ENCODE measurements at regions not wholly inside any gene's neighbourhood (a gene's known extent, or its start where the extent isn't known, plus 50 kb on each side); places are given as distances from the start of the nearest gene placed in this dataset.

GRCh38 chr1:96962216-96962615, 240.6 kb downstream of the PTBP2 start:
- Histone ChIP-seq H3K27ac (ENCODE audit: low read length) (peak overlapping the region; percentile 18), H3K4me1 (ENCODE audit: control insufficient read depth, insufficient read depth, low read length) (no peaks in the 10 kb centered on the region), H3K36me3 (ENCODE audit: control insufficient read depth, insufficient read depth, low read length) (no peaks in the 10 kb centered on the region), H3K9me3 (replicated peaks; ENCODE audit: control insufficient read depth, low read depth, low read length) (no peaks in the 10 kb centered on the region), H3K4me3 (ENCODE audit: low read length) (no peak overlapping the region), H3K27me3 (ENCODE audit: control insufficient read depth, insufficient read depth, low read length) (no peaks in the 10 kb centered on the region)
- WGBS (ENCODE audit: insufficient coverage) = no CpG with 5 or more reads among the region's 2 CpGs
- DNase-seq = peak; percentile 57

GRCh38 chr1:96962751-96963211, 241.2 kb downstream of the PTBP2 start:
- DNase-seq = peak; percentile 91
- H3K27me3 ChIP-seq (ENCODE audit: control insufficient read depth, insufficient read depth, low read length) = no peaks in the 10 kb centered on the region
- no CpG with 5 or more reads among the region's 4 CpGs for WGBS (ENCODE audit: insufficient coverage)

DNA sequence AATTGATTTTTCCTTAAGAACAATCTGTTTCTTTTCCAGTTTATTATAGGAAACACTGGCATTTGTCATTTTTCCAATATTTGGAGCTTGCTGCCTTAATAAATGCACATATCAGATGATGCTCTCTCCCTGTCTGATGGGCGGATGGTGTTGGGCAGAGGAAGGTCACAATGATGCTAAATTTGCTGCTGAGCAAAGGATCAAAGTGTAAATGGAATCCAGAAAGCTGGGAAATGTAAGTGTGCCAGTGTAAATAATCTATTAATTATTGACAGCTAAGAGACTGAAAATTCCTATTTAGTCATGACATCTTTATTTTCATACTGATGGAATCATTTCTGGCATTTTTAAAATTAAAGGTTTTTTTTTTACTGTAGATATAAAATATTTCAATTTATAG, 243.2 kb downstream of the PTBP2 start:
- WGBS (ENCODE audit: insufficient coverage) = no CpG with 5 or more reads among the region's 1 CpG
- H3K4me1 ChIP-seq (ENCODE audit: control insufficient read depth, insufficient read depth, low read length) = peaks cover 2% of the 10 kb centered on the region
- no peak overlapping the region for H3K27ac ChIP-seq (ENCODE audit: low read length)
- no peak overlapping the region for H3K4me3 ChIP-seq (ENCODE audit: low read length)
- DNase-seq = no peak
- no peaks in the 10 kb centered on the region for H3K9me3 ChIP-seq (replicated peaks; ENCODE audit: control insufficient read depth, low read depth, low read length)
- no peaks in the 10 kb centered on the region for H3K36me3 ChIP-seq (ENCODE audit: control insufficient read depth, insufficient read depth, low read length)
- no peaks in the 10 kb centered on the region for H3K27me3 ChIP-seq (ENCODE audit: control insufficient read depth, insufficient read depth, low read length)

More at GRCh38 chr1:96962751-96963211, 241.2 kb downstream of the PTBP2 start:
- Histone ChIP-seq H3K9me3 (replicated peaks; ENCODE audit: control insufficient read depth, low read depth, low read length) (no peaks in the 10 kb centered on the region), H3K27ac (ENCODE audit: low read length) (peak overlapping the region; percentile 60), H3K4me3 (ENCODE audit: low read length) (no peak overlapping the region), H3K36me3 (ENCODE audit: control insufficient read depth, insufficient read depth, low read length) (no peaks in the 10 kb centered on the region), H3K4me1 (ENCODE audit: control insufficient read depth, insufficient read depth, low read length) (no peaks in the 10 kb centered on the region)

DNA sequence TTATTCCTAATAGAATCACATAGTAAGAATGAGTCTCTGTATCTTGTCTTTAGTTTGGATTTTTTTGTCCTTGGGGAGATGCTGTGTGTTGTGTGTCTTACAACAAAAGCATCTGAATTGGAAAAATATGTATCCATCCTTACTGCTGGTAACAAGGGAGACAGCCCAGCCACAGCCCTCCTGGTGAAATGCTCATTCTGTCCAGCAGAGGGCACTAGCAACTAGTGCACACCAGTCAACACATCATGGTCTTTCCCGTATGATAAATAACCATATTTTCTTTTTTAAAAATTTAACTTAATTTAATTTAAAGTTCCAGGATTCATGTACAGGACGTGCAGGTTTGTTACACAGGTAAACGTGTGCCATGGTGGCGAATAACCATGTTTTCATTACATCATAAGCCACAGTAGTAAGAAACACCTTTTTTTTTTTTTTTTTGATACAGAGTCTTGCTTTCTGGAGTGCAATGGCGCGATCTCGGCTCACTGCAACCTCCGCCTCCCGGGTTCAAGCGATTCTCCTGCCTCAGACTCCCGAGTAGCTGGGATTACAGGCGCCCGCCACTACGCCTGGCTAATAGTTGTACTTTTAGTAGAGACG, 245.1 kb downstream of the PTBP2 start:
- WGBS (ENCODE audit: insufficient coverage) = 71% methylated on average over 10 of the region's 15 CpGs
- Histone ChIP-seq H3K36me3 (ENCODE audit: control insufficient read depth, insufficient read depth, low read length) (no peaks in the 10 kb centered on the region), H3K27me3 (ENCODE audit: control insufficient read depth, insufficient read depth, low read length) (no peaks in the 10 kb centered on the region), H3K9me3 (replicated peaks; ENCODE audit: control insufficient read depth, low read depth, low read length) (no peaks in the 10 kb centered on the region), H3K4me1 (ENCODE audit: control insufficient read depth, insufficient read depth, low read length) (peaks cover 2% of the 10 kb centered on the region), H3K4me3 (ENCODE audit: low read length) (no peak overlapping the region), H3K27ac (ENCODE audit: low read length) (no peak overlapping the region)
- DNase-seq = peak; percentile 88

DNA sequence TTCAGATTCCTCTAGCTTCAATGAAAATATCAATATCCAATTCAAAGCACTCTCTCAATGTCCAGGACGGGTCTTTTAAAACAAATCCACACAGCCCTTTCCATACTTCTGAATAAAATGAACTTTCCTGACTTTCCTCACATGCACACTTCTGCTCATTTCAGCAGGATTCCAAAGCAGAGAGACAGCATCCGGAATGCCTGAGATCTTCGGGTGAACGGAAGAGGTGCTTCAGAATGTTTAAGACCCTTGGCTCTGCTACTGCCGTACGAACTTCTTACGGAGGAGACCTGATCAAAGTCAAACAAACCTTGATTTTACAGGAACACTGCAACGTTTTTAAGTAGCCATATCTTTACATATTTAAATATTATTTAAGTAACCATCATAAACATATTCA, 245.7 kb downstream of the PTBP2 start:
- Histone ChIP-seq H3K27me3 (ENCODE audit: control insufficient read depth, insufficient read depth, low read length) (no peaks in the 10 kb centered on the region), H3K9me3 (replicated peaks; ENCODE audit: control insufficient read depth, low read depth, low read length) (no peaks in the 10 kb centered on the region), H3K4me1 (ENCODE audit: control insufficient read depth, insufficient read depth, low read length) (peaks cover 2% of the 10 kb centered on the region), H3K27ac (ENCODE audit: low read length) (no peak overlapping the region), H3K36me3 (ENCODE audit: control insufficient read depth, insufficient read depth, low read length) (no peaks in the 10 kb centered on the region), H3K4me3 (ENCODE audit: low read length) (no peak overlapping the region)
- no peak for DNase-seq
- WGBS (ENCODE audit: insufficient coverage) = 31% methylated on average over 1 of the region's 8 CpGs

DNA sequence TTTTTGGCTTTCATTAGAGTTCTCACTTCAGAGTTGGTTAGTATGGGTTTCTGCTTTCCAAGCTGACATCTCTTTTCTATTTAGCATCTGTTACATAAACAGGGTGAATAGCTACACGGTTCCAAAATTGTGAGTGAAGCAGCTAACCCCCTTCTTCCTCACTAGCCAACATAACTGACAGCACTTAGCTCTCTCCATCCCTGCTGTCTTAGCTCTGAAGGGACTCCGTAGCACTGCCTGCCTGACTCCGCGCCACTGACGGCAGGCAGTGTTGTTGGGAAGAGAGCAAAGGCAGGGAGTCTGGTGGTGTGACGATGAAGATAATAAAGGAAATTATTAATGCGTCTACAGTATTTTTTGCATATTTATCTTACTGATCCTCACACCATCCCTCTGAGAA, 247.0 kb downstream of the PTBP2 start:
- Histone ChIP-seq H3K4me3 (ENCODE audit: low read length) (no peak overlapping the region), H3K27me3 (ENCODE audit: control insufficient read depth, insufficient read depth, low read length) (no peaks in the 10 kb centered on the region), H3K4me1 (ENCODE audit: control insufficient read depth, insufficient read depth, low read length) (peaks cover 2% of the 10 kb centered on the region), H3K36me3 (ENCODE audit: control insufficient read depth, insufficient read depth, low read length) (no peaks in the 10 kb centered on the region), H3K27ac (ENCODE audit: low read length) (no peak overlapping the region), H3K9me3 (replicated peaks; ENCODE audit: control insufficient read depth, low read depth, low read length) (no peaks in the 10 kb centered on the region)
- WGBS (ENCODE audit: insufficient coverage) = 17% methylated on average over 1 of the region's 7 CpGs
- peak; percentile 22 for DNase-seq

DNA sequence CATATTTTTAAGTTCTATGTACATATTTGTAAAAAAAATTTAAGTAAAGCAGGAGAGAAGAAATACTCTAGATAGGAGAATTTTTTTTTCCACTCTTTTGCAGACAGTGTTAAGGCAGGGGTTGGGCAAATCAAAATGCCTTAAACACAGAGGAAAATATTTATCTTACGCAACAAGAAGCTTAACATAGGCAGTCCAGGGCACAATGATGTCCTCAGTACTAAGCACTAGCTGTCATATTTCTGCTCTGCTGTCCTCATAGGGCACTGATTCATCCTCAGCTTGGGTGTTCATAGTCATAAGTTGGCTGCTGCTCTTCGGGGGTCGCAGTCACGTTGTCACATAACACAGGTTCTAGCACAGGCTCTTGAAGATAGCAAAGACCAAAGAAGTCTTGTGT, 247.4 kb downstream of the PTBP2 start:
- Histone ChIP-seq H3K4me3 (ENCODE audit: low read length) (no peak overlapping the region), H3K27ac (ENCODE audit: low read length) (no peak overlapping the region), H3K36me3 (ENCODE audit: control insufficient read depth, insufficient read depth, low read length) (no peaks in the 10 kb centered on the region), H3K4me1 (ENCODE audit: control insufficient read depth, insufficient read depth, low read length) (peaks cover 2% of the 10 kb centered on the region), H3K9me3 (replicated peaks; ENCODE audit: control insufficient read depth, low read depth, low read length) (no peaks in the 10 kb centered on the region), H3K27me3 (ENCODE audit: control insufficient read depth, insufficient read depth, low read length) (no peaks in the 10 kb centered on the region)
- no peak for DNase-seq
- WGBS (ENCODE audit: insufficient coverage) = 93% methylated on average over 4 of the region's 4 CpGs

- WGBS (ENCODE audit: insufficient coverage) = no CpG with 5 or more reads among the region's 1 CpG
- H3K27me3 ChIP-seq (ENCODE audit: control insufficient read depth, insufficient read depth, low read length) = no peaks in the 10 kb centered on the region
Measured at GRCh38 chr1:96969656-96970163, 248.1 kb downstream of the PTBP2 start.

GRCh38 chr1:96971439-96971838, 249.9 kb downstream of the PTBP2 start:
- no peak overlapping the region for H3K4me3 ChIP-seq (ENCODE audit: low read length)
- no peaks in the 10 kb centered on the region for H3K27me3 ChIP-seq (ENCODE audit: control insufficient read depth, insufficient read depth, low read length)

More at GRCh38 chr1:96969656-96970163, 248.1 kb downstream of the PTBP2 start:
- H3K36me3 ChIP-seq (ENCODE audit: control insufficient read depth, insufficient read depth, low read length) = no peaks in the 10 kb centered on the region
- H3K4me3 ChIP-seq (ENCODE audit: low read length) = no peak overlapping the region
- peaks cover 2% of the 10 kb centered on the region for H3K4me1 ChIP-seq (ENCODE audit: control insufficient read depth, insufficient read depth, low read length)
- no peaks in the 10 kb centered on the region for H3K9me3 ChIP-seq (replicated peaks; ENCODE audit: control insufficient read depth, low read depth, low read length)
- H3K27ac ChIP-seq (ENCODE audit: low read length) = no peak overlapping the region
- no peak for DNase-seq

GRCh38 chr1:96971849-96972602, 250.4 kb downstream of the PTBP2 start:
- Histone ChIP-seq H3K4me1 (ENCODE audit: control insufficient read depth, insufficient read depth, low read length) (peaks cover 2% of the 10 kb centered on the region), H3K36me3 (ENCODE audit: control insufficient read depth, insufficient read depth, low read length) (no peaks in the 10 kb centered on the region), H3K27me3 (ENCODE audit: control insufficient read depth, insufficient read depth, low read length) (no peaks in the 10 kb centered on the region), H3K27ac (ENCODE audit: low read length) (no peak overlapping the region), H3K9me3 (replicated peaks; ENCODE audit: control insufficient read depth, low read depth, low read length) (no peaks in the 10 kb centered on the region), H3K4me3 (ENCODE audit: low read length) (no peak overlapping the region)
- 100% methylated on average over 1 of the region's 8 CpGs for WGBS (ENCODE audit: insufficient coverage)
- DNase-seq = no peak

More at GRCh38 chr1:96971439-96971838, 249.9 kb downstream of the PTBP2 start:
- H3K36me3 ChIP-seq (ENCODE audit: control insufficient read depth, insufficient read depth, low read length) = no peaks in the 10 kb centered on the region
- DNase-seq = no peak
- H3K9me3 ChIP-seq (replicated peaks; ENCODE audit: control insufficient read depth, low read depth, low read length) = no peaks in the 10 kb centered on the region
- no CpG with 5 or more reads among the region's 2 CpGs for WGBS (ENCODE audit: insufficient coverage)
- no peak overlapping the region for H3K27ac ChIP-seq (ENCODE audit: low read length)
- peaks cover 2% of the 10 kb centered on the region for H3K4me1 ChIP-seq (ENCODE audit: control insufficient read depth, insufficient read depth, low read length)

Data from muscle of leg (tissue), 3 donors.